Liver (tissue), 8 donors: ENCODE measurements at regions not wholly inside any gene's neighbourhood (a gene's known extent, or its start where the extent isn't known, plus 50 kb on each side); places are given as distances from the start of the nearest gene placed in this dataset.

Source experiments
- DNase-seq: peaks from one replicate; pipeline ENCODE4 v3.0.0-alpha.2; 2017; ENCODE audit warnings: low spot score
- H3K27ac ChIP-seq, 2 donors: one replicate each; pipeline ENCODE4 v1.7.0; 2013; ENCODE audit warnings: inconsistent platforms in 2 of 2, low read length in 2 of 2, control low read depth in 1 of 2, low read depth in 1 of 2, mild to moderate bottlenecking in 1 of 2
- H3K27me3 ChIP-seq, 4 donors: one replicate each; pipeline versions ENCODE4 v1.6.1 to v1.7.0; 2013; ENCODE audit warnings: low read length in 3 of 4, inconsistent platforms in 1 of 4, mild to moderate bottlenecking in 1 of 4, moderate library complexity in 1 of 4; ENCODE audit not compliant: control insufficient read depth in 4 of 4, insufficient read depth in 4 of 4
- H3K36me3 ChIP-seq, 4 donors: one replicate each; pipeline versions ENCODE4 v1.6.1 to v1.7.0; 2013; ENCODE audit warnings: low read length in 3 of 4, mild to moderate bottlenecking in 3 of 4, low read depth in 1 of 4, moderate library complexity in 1 of 4; ENCODE audit not compliant: control insufficient read depth in 4 of 4, insufficient read depth in 3 of 4
- H3K4me1 ChIP-seq, 4 donors: one replicate each; pipeline versions ENCODE4 v1.6.1 to v1.7.0; 2013; ENCODE audit warnings: low read length in 3 of 4, mild to moderate bottlenecking in 3 of 4, moderate library complexity in 1 of 4; ENCODE audit not compliant: control insufficient read depth in 4 of 4, insufficient read depth in 4 of 4
- H3K4me3 ChIP-seq, 3 donors: one replicate each; pipeline versions ENCODE4 v1.6.1 to v1.7.0; 2013; ENCODE audit warnings: low read length in 3 of 3, control low read depth in 1 of 3, low read depth in 1 of 3, mild to moderate bottlenecking in 1 of 3
- H3K9ac ChIP-seq, 2 donors: one replicate each; pipeline ENCODE4 v1.7.0; 2013; ENCODE audit warnings: low read length in 2 of 2, mild to moderate bottlenecking in 2 of 2, moderate library complexity in 2 of 2, control low read depth in 1 of 2, low read depth in 1 of 2
- H3K9me3 ChIP-seq, 4 donors: one replicate each; pipeline versions ENCODE4 v1.6.1 to v1.7.0; 2013; ENCODE audit warnings: low read length in 3 of 4; ENCODE audit not compliant: control insufficient read depth in 4 of 4
- EGR1 ChIP-seq, 2 donors: IDR thresholded peaks; 2 replicates each; pipeline ENCODE4 v1.6.1; 2016 to 2018; ENCODE audit warnings: antibody characterized with exemption in 2 of 2, low read depth in 2 of 2
- FOXA1 ChIP-seq: IDR thresholded peaks from 2 replicates; pipeline ENCODE4 v1.6.1; 2016; ENCODE audit warnings: antibody characterized with exemption
- FOXA2 ChIP-seq: IDR thresholded peaks from 2 replicates; pipeline ENCODE4 v1.6.1; 2016; ENCODE audit warnings: antibody characterized with exemption
- GABPA ChIP-seq, 2 donors: IDR thresholded peaks in 1 of 2; conservative IDR thresholded peaks in 1 of 2; 2 replicates each; pipeline ENCODE4 v1.6.1; 2016; ENCODE audit warnings: antibody characterized with exemption in 2 of 2, mild to moderate bottlenecking in 1 of 2, moderate library complexity in 1 of 2
- HNF4A ChIP-seq, 2 donors: conservative IDR thresholded peaks; 2 replicates each; pipeline ENCODE4 v1.6.1; 2016; ENCODE audit warnings: antibody characterized with exemption in 2 of 2, mild to moderate bottlenecking in 2 of 2
- HNF4G ChIP-seq: IDR thresholded peaks from 2 replicates; pipeline ENCODE4 v1.6.1; 2016; ENCODE audit warnings: antibody characterized with exemption
- JUND ChIP-seq, 2 donors: IDR thresholded peaks; 2 replicates each; pipeline ENCODE4 v1.6.1; 2016; ENCODE audit warnings: antibody characterized with exemption in 2 of 2
- NR2F2 ChIP-seq: IDR thresholded peaks from 2 replicates; pipeline ENCODE4 v1.6.1; 2016; ENCODE audit warnings: antibody characterized with exemption
- RAD21 ChIP-seq, 2 donors: IDR thresholded peaks; 2 replicates each; pipeline ENCODE4 v1.6.1; 2016; ENCODE audit warnings: antibody characterized with exemption in 2 of 2, mild to moderate bottlenecking in 2 of 2
- RXRA ChIP-seq, 2 donors: IDR thresholded peaks; 2 replicates each; pipeline ENCODE4 v1.6.1; 2017 to 2018; ENCODE audit warnings: antibody characterized with exemption in 2 of 2, mild to moderate bottlenecking in 1 of 2
- SP1 ChIP-seq: IDR thresholded peaks from 2 replicates; pipeline ENCODE4 v1.6.1; 2018; ENCODE audit warnings: antibody characterized with exemption, mild to moderate bottlenecking
- TAF1 ChIP-seq: conservative IDR thresholded peaks from 2 replicates; pipeline ENCODE4 v1.6.1; 2016; ENCODE audit warnings: antibody characterized with exemption, mild to moderate bottlenecking
- YY1 ChIP-seq: IDR thresholded peaks from 2 replicates; pipeline ENCODE4 v1.6.1; 2016; ENCODE audit warnings: antibody characterized with exemption, mild to moderate bottlenecking
- WGBS: extraction: QIAGEN DNeasy Blood & Tissue Kit; methylation state at CpG from one replicate; pipeline ENCODE4 v1.1.7; 2013; 5-methylcytosine and 5-hydroxymethylcytosine counted together
- TF ChIP-seq, protein P1 (sequence below): fragments of 150-350 bp; IDR thresholded peaks from 2 replicates; pipeline ENCODE4 v1.5.1; 2017; ENCODE audit warnings: improper control_type of control experiment, low read depth, low read length; ENCODE audit not compliant: missing input control
- TF ChIP-seq, protein P2 (sequence below): IDR thresholded peaks from 2 replicates; pipeline ENCODE4 v1.6.1; 2016; ENCODE audit warnings: antibody characterized with exemption
- TF ChIP-seq, protein P3 (sequence below): IDR thresholded peaks from 2 replicates; pipeline ENCODE4 v1.6.1; 2016; ENCODE audit warnings: antibody characterized with exemption
- TF ChIP-seq, protein P4 (sequence below): IDR thresholded peaks from 2 replicates; pipeline ENCODE4 v1.6.1; 2016; ENCODE audit warnings: antibody characterized with exemption, mild to moderate bottlenecking
- TF ChIP-seq, protein P5 (sequence below): IDR thresholded peaks from 2 replicates; pipeline ENCODE4 v1.6.1; 2016; ENCODE audit warnings: antibody characterized with exemption
- donor health status: healthy.
- donor health status: healthy.
- donor health status: healthy.
- donor health status: healthy.
- donor health status: healthy.

DNA sequence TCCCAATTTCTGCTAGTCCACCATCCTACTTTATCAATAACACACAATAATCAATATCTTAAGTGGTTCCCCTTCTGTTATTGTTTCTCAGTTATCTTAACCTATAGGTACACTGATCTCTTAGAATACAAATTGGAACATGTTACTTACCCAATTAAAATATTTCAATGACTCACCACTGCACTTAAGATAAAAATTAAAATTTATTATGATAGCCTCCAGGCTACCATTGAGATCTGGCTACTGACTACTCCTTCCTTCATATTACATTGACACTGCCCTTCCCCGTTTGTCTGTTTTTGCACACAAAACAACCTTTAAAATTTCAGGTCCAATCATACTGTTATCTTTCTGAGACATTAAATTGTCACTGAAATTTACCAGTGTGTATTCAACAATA, 1074.7 kb downstream of the ADGRL3 start (continued):
- TF ChIP-seq, protein P1, sequence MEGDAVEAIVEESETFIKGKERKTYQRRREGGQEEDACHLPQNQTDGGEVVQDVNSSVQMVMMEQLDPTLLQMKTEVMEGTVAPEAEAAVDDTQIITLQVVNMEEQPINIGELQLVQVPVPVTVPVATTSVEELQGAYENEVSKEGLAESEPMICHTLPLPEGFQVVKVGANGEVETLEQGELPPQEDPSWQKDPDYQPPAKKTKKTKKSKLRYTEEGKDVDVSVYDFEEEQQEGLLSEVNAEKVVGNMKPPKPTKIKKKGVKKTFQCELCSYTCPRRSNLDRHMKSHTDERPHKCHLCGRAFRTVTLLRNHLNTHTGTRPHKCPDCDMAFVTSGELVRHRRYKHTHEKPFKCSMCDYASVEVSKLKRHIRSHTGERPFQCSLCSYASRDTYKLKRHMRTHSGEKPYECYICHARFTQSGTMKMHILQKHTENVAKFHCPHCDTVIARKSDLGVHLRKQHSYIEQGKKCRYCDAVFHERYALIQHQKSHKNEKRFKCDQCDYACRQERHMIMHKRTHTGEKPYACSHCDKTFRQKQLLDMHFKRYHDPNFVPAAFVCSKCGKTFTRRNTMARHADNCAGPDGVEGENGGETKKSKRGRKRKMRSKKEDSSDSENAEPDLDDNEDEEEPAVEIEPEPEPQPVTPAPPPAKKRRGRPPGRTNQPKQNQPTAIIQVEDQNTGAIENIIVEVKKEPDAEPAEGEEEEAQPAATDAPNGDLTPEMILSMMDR: no peak
- TF ChIP-seq TAF1: no peak
- TF ChIP-seq GABPA (IDR thresholded peaks at IDR 0.05 in 1 of 2, conservative IDR thresholded peaks at IDR 0.05 in 1 of 2): no peak

- H3K4me3 ChIP-seq: no peak overlapping the region
- no peaks in the 10 kb centered on the region for H3K9me3 ChIP-seq
- no peaks in the 10 kb centered on the region for H3K36me3 ChIP-seq
- TF ChIP-seq JUND (IDR thresholded peaks at IDR 0.05) (no peak), EGR1 (IDR thresholded peaks at IDR 0.05; ENCODE audit: low read depth in 2 of 2) (no peak), TAF1 (no peak), YY1 (no peak), GABPA (IDR thresholded peaks at IDR 0.05 in 1 of 2, conservative IDR thresholded peaks at IDR 0.05 in 1 of 2) (no peak), SP1 (no peak), RXRA (IDR thresholded peaks at IDR 0.05) (no peak), FOXA1 (no peak), HNF4A (conservative IDR thresholded peaks at IDR 0.05) (no peak), FOXA2 (no peak), NR2F2 (no peak), HNF4G (no peak), RAD21 (IDR thresholded peaks at IDR 0.05) (no peak)
- TF ChIP-seq, protein P2, sequence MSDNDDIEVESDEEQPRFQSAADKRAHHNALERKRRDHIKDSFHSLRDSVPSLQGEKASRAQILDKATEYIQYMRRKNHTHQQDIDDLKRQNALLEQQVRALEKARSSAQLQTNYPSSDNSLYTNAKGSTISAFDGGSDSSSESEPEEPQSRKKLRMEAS: no peak
- TF ChIP-seq, protein P3, sequence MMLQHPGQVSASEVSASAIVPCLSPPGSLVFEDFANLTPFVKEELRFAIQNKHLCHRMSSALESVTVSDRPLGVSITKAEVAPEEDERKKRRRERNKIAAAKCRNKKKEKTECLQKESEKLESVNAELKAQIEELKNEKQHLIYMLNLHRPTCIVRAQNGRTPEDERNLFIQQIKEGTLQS: no peak
- TF ChIP-seq, protein P4, sequence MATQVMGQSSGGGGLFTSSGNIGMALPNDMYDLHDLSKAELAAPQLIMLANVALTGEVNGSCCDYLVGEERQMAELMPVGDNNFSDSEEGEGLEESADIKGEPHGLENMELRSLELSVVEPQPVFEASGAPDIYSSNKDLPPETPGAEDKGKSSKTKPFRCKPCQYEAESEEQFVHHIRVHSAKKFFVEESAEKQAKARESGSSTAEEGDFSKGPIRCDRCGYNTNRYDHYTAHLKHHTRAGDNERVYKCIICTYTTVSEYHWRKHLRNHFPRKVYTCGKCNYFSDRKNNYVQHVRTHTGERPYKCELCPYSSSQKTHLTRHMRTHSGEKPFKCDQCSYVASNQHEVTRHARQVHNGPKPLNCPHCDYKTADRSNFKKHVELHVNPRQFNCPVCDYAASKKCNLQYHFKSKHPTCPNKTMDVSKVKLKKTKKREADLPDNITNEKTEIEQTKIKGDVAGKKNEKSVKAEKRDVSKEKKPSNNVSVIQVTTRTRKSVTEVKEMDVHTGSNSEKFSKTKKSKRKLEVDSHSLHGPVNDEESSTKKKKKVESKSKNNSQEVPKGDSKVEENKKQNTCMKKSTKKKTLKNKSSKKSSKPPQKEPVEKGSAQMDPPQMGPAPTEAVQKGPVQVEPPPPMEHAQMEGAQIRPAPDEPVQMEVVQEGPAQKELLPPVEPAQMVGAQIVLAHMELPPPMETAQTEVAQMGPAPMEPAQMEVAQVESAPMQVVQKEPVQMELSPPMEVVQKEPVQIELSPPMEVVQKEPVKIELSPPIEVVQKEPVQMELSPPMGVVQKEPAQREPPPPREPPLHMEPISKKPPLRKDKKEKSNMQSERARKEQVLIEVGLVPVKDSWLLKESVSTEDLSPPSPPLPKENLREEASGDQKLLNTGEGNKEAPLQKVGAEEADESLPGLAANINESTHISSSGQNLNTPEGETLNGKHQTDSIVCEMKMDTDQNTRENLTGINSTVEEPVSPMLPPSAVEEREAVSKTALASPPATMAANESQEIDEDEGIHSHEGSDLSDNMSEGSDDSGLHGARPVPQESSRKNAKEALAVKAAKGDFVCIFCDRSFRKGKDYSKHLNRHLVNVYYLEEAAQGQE: no peak
- TF ChIP-seq, protein P1: no peak
- TF ChIP-seq, protein P5, sequence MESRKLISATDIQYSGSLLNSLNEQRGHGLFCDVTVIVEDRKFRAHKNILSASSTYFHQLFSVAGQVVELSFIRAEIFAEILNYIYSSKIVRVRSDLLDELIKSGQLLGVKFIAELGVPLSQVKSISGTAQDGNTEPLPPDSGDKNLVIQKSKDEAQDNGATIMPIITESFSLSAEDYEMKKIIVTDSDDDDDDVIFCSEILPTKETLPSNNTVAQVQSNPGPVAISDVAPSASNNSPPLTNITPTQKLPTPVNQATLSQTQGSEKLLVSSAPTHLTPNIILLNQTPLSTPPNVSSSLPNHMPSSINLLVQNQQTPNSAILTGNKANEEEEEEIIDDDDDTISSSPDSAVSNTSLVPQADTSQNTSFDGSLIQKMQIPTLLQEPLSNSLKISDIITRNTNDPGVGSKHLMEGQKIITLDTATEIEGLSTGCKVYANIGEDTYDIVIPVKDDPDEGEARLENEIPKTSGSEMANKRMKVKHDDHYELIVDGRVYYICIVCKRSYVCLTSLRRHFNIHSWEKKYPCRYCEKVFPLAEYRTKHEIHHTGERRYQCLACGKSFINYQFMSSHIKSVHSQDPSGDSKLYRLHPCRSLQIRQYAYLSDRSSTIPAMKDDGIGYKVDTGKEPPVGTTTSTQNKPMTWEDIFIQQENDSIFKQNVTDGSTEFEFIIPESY: no peak
- H3K27me3 ChIP-seq: no peaks in the 10 kb centered on the region
- H3K9ac ChIP-seq: no peak overlapping the region
- no peaks in the 10 kb centered on the region for H3K4me1 ChIP-seq
- DNase-seq: no peak
- 87% methylated on average over 4 of the region's 4 CpGs for WGBS
- H3K27ac ChIP-seq: no peak overlapping the region
These were observed 1071.0 kb downstream of the ADGRL3 start for GRCh38 chr4:62271107-62271506.
